ENCODE measurements at regions not wholly inside any gene's neighbourhood (a gene's known extent, or its start where the extent isn't known, plus 50 kb on each side); places are given as distances from the start of the nearest gene placed in this dataset.
A peak's percentile ranks its signal among the peaks of the same experiment; 100 is the strongest.

DNA sequence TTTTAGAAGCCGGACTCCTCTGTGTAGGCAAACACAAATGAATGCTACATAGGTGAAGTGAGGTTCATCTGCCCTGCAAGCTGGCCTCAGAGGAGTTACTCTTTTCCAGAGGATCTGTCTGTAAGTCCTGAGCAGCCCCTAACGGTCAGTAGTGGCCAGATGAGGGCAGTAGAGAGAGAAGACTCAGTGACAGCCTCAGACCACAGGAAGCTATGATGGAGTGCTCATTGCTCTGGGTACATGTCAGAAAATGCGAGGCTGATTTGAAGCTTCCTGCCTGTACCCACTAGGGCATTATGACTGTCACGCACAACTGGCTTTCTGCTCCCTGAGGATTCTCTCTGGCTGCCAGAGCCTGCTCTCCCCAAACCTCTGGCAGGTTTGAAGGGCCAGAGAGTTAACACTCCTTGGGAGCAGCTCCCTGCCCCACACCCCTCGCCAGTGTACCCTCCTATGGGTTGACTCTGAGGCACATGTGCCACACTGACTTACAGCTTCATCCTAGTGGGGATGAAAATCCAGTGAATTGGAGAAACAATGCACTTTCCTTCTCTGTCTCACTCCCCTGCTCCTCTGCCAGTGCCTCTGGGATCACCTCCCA is 141.5 kb downstream of the GABRG2 start:
- Histone ChIP-seq H2AFZ (ENCODE audit: low read depth, low read length) (no peak overlapping the region), H4K20me1 (ENCODE audit: insufficient read depth) (no peaks in the 10 kb centered on the region), H3K9me2 (ENCODE audit: insufficient read depth, low read length) (no peaks in the 10 kb centered on the region), H3K36me3 (ENCODE audit: insufficient read depth, low read length) (no peaks in the 10 kb centered on the region), H3K4me2 (ENCODE audit: low read length) (no peak overlapping the region), H3K9ac (ENCODE audit: low read length) (no peak overlapping the region), H3K79me2 (replicated peaks; ENCODE audit: insufficient read depth, low read length) (no peaks in the 10 kb centered on the region), H3K4me3 (ENCODE audit: low read length) (no peak overlapping the region), H3K27ac (ENCODE audit: low read length) (no peak overlapping the region), H3F3A (ENCODE audit: insufficient read depth, low read length, poor library complexity, severe bottlenecking) (no peaks in the 10 kb centered on the region), H3K27me3 (ENCODE audit: insufficient read depth, low read depth, low read length) (no peaks in the 10 kb centered on the region), H3K9me3 (ENCODE audit: low read length) (no peaks in the 10 kb centered on the region)
- no peak for TF ChIP-seq POLR2AphosphoS5 (IDR thresholded peaks at IDR 0.05)
- TF ChIP-seq, protein P1, sequence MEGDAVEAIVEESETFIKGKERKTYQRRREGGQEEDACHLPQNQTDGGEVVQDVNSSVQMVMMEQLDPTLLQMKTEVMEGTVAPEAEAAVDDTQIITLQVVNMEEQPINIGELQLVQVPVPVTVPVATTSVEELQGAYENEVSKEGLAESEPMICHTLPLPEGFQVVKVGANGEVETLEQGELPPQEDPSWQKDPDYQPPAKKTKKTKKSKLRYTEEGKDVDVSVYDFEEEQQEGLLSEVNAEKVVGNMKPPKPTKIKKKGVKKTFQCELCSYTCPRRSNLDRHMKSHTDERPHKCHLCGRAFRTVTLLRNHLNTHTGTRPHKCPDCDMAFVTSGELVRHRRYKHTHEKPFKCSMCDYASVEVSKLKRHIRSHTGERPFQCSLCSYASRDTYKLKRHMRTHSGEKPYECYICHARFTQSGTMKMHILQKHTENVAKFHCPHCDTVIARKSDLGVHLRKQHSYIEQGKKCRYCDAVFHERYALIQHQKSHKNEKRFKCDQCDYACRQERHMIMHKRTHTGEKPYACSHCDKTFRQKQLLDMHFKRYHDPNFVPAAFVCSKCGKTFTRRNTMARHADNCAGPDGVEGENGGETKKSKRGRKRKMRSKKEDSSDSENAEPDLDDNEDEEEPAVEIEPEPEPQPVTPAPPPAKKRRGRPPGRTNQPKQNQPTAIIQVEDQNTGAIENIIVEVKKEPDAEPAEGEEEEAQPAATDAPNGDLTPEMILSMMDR (IDR thresholded peaks at IDR 0.05; ENCODE audit: poor library complexity, severe bottlenecking) = peak; percentile 34

- no peaks in the 10 kb centered on the region for H3F3A ChIP-seq (ENCODE audit: insufficient read depth, low read length, poor library complexity, severe bottlenecking)
- TF ChIP-seq, protein P1 (IDR thresholded peaks at IDR 0.05; ENCODE audit: poor library complexity, severe bottlenecking) = no peak
- TF ChIP-seq EP300 (conservative IDR thresholded peaks at IDR 0.05; ENCODE audit: poor library complexity, severe bottlenecking) (no peak), MXI1 (conservative IDR thresholded peaks at IDR 0.05; ENCODE audit: poor library complexity, severe bottlenecking) (no peak), SMC3 (conservative IDR thresholded peaks at IDR 0.05; ENCODE audit: poor library complexity) (no peak), TAF1 (IDR thresholded peaks at IDR 0.05; ENCODE audit: low read depth) (no peak), RAD21 (conservative IDR thresholded peaks at IDR 0.05) (no peak), POLR2AphosphoS5 (IDR thresholded peaks at IDR 0.05) (no peak), EZH2 (IDR thresholded peaks at IDR 0.05; ENCODE audit: borderline replicate concordance, insufficient read depth, low read length, poor library complexity, severe bottlenecking) (no peak)
- TF ChIP-seq, protein P2, sequence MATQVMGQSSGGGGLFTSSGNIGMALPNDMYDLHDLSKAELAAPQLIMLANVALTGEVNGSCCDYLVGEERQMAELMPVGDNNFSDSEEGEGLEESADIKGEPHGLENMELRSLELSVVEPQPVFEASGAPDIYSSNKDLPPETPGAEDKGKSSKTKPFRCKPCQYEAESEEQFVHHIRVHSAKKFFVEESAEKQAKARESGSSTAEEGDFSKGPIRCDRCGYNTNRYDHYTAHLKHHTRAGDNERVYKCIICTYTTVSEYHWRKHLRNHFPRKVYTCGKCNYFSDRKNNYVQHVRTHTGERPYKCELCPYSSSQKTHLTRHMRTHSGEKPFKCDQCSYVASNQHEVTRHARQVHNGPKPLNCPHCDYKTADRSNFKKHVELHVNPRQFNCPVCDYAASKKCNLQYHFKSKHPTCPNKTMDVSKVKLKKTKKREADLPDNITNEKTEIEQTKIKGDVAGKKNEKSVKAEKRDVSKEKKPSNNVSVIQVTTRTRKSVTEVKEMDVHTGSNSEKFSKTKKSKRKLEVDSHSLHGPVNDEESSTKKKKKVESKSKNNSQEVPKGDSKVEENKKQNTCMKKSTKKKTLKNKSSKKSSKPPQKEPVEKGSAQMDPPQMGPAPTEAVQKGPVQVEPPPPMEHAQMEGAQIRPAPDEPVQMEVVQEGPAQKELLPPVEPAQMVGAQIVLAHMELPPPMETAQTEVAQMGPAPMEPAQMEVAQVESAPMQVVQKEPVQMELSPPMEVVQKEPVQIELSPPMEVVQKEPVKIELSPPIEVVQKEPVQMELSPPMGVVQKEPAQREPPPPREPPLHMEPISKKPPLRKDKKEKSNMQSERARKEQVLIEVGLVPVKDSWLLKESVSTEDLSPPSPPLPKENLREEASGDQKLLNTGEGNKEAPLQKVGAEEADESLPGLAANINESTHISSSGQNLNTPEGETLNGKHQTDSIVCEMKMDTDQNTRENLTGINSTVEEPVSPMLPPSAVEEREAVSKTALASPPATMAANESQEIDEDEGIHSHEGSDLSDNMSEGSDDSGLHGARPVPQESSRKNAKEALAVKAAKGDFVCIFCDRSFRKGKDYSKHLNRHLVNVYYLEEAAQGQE (IDR thresholded peaks at IDR 0.05; ENCODE audit: borderline replicate concordance) = no peak
These were observed 147.0 kb downstream of the GABRG2 start for GRCh38 chr5:162214551-162214950.

More at GRCh38 chr5:162214551-162214950, 147.0 kb downstream of the GABRG2 start:
- Histone ChIP-seq H3K9ac (ENCODE audit: low read length) (no peak overlapping the region), H2AFZ (ENCODE audit: low read depth, low read length) (no peak overlapping the region), H3K9me3 (ENCODE audit: low read length) (no peaks in the 10 kb centered on the region), H3K27ac (ENCODE audit: low read length) (peak overlapping the region; percentile 9), H3K36me3 (ENCODE audit: insufficient read depth, low read length) (no peaks in the 10 kb centered on the region), H3K27me3 (ENCODE audit: insufficient read depth, low read depth, low read length) (no peaks in the 10 kb centered on the region), H3K79me2 (replicated peaks; ENCODE audit: insufficient read depth, low read length) (no peaks in the 10 kb centered on the region), H4K20me1 (ENCODE audit: insufficient read depth) (no peaks in the 10 kb centered on the region), H3K4me2 (ENCODE audit: low read length) (no peak overlapping the region), H3K9me2 (ENCODE audit: insufficient read depth, low read length) (no peaks in the 10 kb centered on the region), H3K4me3 (ENCODE audit: low read length) (no peak overlapping the region)

All from neural cell (in vitro differentiated cells).